ENCODE measurements at regions not wholly inside any gene's neighbourhood (a gene's known extent, or its start where the extent isn't known, plus 50 kb on each side); places are given as distances from the start of the nearest gene placed in this dataset.
"Not testable (repeated sequence)": the region's sequence is repeated elsewhere in the genome, so short reads cannot be mapped to it uniquely, and the experiment has no call there.

- not testable (repeated sequence) for H3K9ac ChIP-seq (ENCODE audit: low read length); H3K27me3 ChIP-seq (ENCODE audit: low read depth, low read length); H4K20me1 ChIP-seq (ENCODE audit: insufficient read depth, low read length); H3K4me2 ChIP-seq (ENCODE audit: low read length); H3K36me3 ChIP-seq (replicated peaks; ENCODE audit: low read depth, low read length); H3K79me2 ChIP-seq (ENCODE audit: low read length); H3K4me1 ChIP-seq (ENCODE audit: low read length); H3K27ac ChIP-seq (ENCODE audit: low read length); H3K9me3 ChIP-seq (ENCODE audit: insufficient read depth, low read length); H2AFZ ChIP-seq (ENCODE audit: low read depth, low read length); H3K4me3 ChIP-seq (ENCODE audit: low read length)
Measured at GRCh38 chr7:6986892-6987291, 160.8 kb upstream of the CCZ1B start.

DNA sequence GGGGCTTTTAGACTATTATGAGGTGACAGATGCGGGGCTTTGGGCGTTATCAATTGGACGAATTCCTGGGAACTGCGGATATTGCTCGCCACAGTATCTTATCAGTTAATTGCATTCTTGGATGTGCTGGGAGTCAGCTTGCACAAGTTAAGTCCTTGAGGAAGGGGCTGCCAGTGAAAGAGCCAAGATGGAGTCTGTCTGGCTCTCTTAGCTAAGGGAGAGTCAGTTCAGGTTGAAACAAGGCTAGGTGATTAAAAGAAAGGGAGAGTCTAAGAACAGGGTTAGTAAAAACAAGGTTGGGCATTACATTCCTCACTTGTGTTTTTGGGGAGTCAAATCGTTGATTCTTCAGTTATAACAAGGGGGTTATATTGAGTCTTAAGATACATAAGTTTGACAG is 162.5 kb upstream of the CCZ1B start:
- not testable (repeated sequence) for H3K4me1 ChIP-seq (ENCODE audit: low read length); H2AFZ ChIP-seq (ENCODE audit: low read depth, low read length); H4K20me1 ChIP-seq (ENCODE audit: insufficient read depth, low read length); H3K79me2 ChIP-seq (ENCODE audit: low read length); H3K36me3 ChIP-seq (replicated peaks; ENCODE audit: low read depth, low read length); H3K4me2 ChIP-seq (ENCODE audit: low read length); H3K27ac ChIP-seq (ENCODE audit: low read length); H3K9me3 ChIP-seq (ENCODE audit: insufficient read depth, low read length); H3K4me3 ChIP-seq (ENCODE audit: low read length); H3K27me3 ChIP-seq (ENCODE audit: low read depth, low read length); H3K9ac ChIP-seq (ENCODE audit: low read length)

DNA sequence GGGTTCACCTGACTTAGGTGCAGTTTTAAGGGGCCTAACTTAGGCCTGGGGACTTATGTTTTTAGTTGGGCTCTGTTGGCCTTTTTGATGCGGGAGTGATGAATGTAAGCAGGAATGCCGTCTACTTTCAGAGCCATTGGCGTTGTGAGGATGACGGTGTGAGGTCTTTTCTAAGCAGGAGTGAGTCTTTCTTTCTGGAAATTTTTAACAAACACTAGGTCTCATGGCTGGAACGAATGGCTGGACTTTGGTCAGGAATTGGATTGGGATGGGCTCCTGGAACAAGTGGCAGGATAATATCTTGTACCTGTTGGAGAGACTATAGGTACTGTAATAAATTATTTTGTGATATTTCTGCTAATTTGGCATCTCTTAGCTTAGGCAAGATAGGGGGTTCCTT is 163.9 kb upstream of the CCZ1B start:
- H3K4me2 ChIP-seq (ENCODE audit: low read length), result peak overlapping the region; percentile 79; the same call in 1 of the 2 replicates
- not testable (repeated sequence) for H3K27me3 ChIP-seq (ENCODE audit: low read depth, low read length); H3K27ac ChIP-seq (ENCODE audit: low read length); H3K36me3 ChIP-seq (replicated peaks; ENCODE audit: low read depth, low read length); H2AFZ ChIP-seq (ENCODE audit: low read depth, low read length); H3K9me3 ChIP-seq (ENCODE audit: insufficient read depth, low read length); H3K4me1 ChIP-seq (ENCODE audit: low read length); H3K4me3 ChIP-seq (ENCODE audit: low read length); H3K79me2 ChIP-seq (ENCODE audit: low read length); H4K20me1 ChIP-seq (ENCODE audit: insufficient read depth, low read length); H3K9ac ChIP-seq (ENCODE audit: low read length)

DNA sequence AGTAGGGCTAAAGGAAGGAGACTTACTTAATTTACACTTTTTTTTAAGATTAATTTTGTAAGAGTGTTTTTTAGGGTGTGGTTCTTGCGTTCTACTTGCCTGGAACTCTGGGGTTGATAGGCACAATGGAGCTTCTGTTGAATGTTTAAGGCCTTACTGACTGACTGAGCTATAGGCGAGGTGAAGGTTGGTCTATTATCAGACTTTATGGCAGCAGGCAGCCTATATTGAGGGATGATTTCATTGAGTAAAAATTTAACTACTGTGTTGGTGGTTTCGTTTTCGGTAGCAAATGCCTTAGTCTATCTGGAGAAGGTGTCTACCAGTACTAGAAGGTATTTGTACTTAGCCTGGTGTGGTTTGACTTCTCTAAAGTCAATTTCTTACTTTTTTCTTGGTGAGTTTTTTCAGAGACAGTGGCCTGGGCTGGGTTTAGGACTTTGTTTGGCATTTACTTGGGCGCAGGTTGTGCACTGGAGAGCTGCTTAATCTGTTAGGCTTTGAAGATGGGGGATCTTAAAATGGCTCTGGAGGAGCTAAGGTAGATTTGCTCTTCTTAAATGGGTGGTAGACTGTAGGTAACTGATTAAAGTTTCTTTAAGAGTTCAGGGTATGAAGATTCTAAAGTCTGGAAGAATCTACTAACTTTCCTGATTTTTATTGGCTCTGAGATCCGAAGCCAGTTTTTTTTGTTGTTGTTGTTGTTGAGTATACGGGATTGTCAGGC is 164.5 kb upstream of the CCZ1B start:
- Histone ChIP-seq H3K4me3 (ENCODE audit: low read length) (peak overlapping the region; percentile 69), H3K4me2 (ENCODE audit: low read length) (peak overlapping the region; percentile 79)
- H3K27ac ChIP-seq (ENCODE audit: low read length), result not testable (repeated sequence)

DNA sequence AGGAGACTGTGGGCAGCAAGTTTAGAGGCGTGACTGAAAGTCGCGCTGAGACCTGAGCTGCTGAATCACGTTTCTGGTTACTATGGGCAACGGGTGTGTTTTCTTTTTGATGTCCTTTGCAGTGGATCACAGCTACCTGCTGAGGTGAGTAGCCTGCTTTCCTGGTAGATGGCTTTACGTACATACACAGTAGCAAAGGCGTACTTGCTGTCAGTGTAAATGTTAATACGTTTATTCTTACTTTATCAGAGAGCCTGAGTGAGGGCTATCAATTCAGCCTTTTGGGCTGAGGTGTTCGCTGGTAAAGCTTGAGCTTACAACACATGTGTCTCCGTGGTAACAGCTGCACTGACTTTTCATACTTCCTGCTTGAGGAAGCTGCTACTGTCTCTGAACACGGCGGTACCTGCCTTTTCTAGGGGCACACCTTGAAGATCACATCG is 165.1 kb upstream of the CCZ1B start:
- not testable (repeated sequence) for H3K9me3 ChIP-seq (ENCODE audit: insufficient read depth, low read length); H3K27me3 ChIP-seq (ENCODE audit: low read depth, low read length); H4K20me1 ChIP-seq (ENCODE audit: insufficient read depth, low read length); H3K9ac ChIP-seq (ENCODE audit: low read length); H3K4me1 ChIP-seq (ENCODE audit: low read length); H3K36me3 ChIP-seq (replicated peaks; ENCODE audit: low read depth, low read length); H2AFZ ChIP-seq (ENCODE audit: low read depth, low read length); H3K27ac ChIP-seq (ENCODE audit: low read length); H3K79me2 ChIP-seq (ENCODE audit: low read length)
- peak overlapping the region; percentile 69 for H3K4me3 ChIP-seq (ENCODE audit: low read length)
- peak overlapping the region; percentile 79 for H3K4me2 ChIP-seq (ENCODE audit: low read length)

More for the DNA sequence above, 164.5 kb upstream of the CCZ1B start:
- not testable (repeated sequence) for H2AFZ ChIP-seq (ENCODE audit: low read depth, low read length); H3K36me3 ChIP-seq (replicated peaks; ENCODE audit: low read depth, low read length); H4K20me1 ChIP-seq (ENCODE audit: insufficient read depth, low read length); H3K9me3 ChIP-seq (ENCODE audit: insufficient read depth, low read length); H3K27me3 ChIP-seq (ENCODE audit: low read depth, low read length); H3K9ac ChIP-seq (ENCODE audit: low read length); H3K4me1 ChIP-seq (ENCODE audit: low read length); H3K79me2 ChIP-seq (ENCODE audit: low read length)

- H3K9me3 ChIP-seq (ENCODE audit: insufficient read depth, low read length); H2AFZ ChIP-seq (ENCODE audit: low read depth, low read length); H4K20me1 ChIP-seq (ENCODE audit: insufficient read depth, low read length); H3K9ac ChIP-seq (ENCODE audit: low read length); H3K79me2 ChIP-seq (ENCODE audit: low read length); H3K4me1 ChIP-seq (ENCODE audit: low read length); H3K27me3 ChIP-seq (ENCODE audit: low read depth, low read length); H3K27ac ChIP-seq (ENCODE audit: low read length); H3K36me3 ChIP-seq (replicated peaks; ENCODE audit: low read depth, low read length): not testable (repeated sequence)
- H3K4me2 ChIP-seq (ENCODE audit: low read length), result peak overlapping the region; percentile 79
- H3K4me3 ChIP-seq (ENCODE audit: low read length), result peak overlapping the region; percentile 69
Measured at GRCh38 chr7:6991686-6992085, 165.6 kb upstream of the CCZ1B start.

DNA sequence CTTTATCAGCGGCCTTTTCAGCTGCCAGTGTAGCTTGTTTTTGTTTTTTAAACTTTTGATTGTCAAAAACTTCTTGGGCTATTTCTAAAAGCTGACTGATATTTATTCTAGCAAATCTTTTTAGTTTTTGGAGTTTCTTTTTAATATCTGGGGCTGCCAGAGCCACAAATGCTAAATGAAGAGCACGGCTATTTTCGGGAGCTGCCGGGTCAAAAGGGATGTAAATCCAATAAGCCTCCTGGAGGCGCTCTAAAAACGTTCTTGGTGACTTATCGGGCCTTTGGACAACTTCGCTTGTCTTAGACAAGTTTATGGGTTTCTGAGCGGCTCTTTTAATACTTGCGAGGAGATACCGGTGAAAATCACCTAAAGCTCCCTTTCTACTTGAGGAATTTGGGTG is 166.1 kb upstream of the CCZ1B start:
- not testable (repeated sequence) for H3K27me3 ChIP-seq (ENCODE audit: low read depth, low read length)

GRCh38 chr7:6995026-6995425 is 169.0 kb upstream of the CCZ1B start:
- not testable (repeated sequence) for H3K27ac ChIP-seq (ENCODE audit: low read length); H2AFZ ChIP-seq (ENCODE audit: low read depth, low read length); H3K4me1 ChIP-seq (ENCODE audit: low read length); H3K9ac ChIP-seq (ENCODE audit: low read length); H3K4me3 ChIP-seq (ENCODE audit: low read length); H3K79me2 ChIP-seq (ENCODE audit: low read length); H3K4me2 ChIP-seq (ENCODE audit: low read length); H3K36me3 ChIP-seq (replicated peaks; ENCODE audit: low read depth, low read length); H3K27me3 ChIP-seq (ENCODE audit: low read depth, low read length); H3K9me3 ChIP-seq (ENCODE audit: insufficient read depth, low read length); H4K20me1 ChIP-seq (ENCODE audit: insufficient read depth, low read length)

More for the DNA sequence above, 166.1 kb upstream of the CCZ1B start:
- H3K27ac ChIP-seq (ENCODE audit: low read length); H2AFZ ChIP-seq (ENCODE audit: low read depth, low read length); H3K9ac ChIP-seq (ENCODE audit: low read length); H3K4me3 ChIP-seq (ENCODE audit: low read length); H3K36me3 ChIP-seq (replicated peaks; ENCODE audit: low read depth, low read length); H3K9me3 ChIP-seq (ENCODE audit: insufficient read depth, low read length); H3K4me2 ChIP-seq (ENCODE audit: low read length); H3K4me1 ChIP-seq (ENCODE audit: low read length); H3K79me2 ChIP-seq (ENCODE audit: low read length); H4K20me1 ChIP-seq (ENCODE audit: insufficient read depth, low read length): not testable (repeated sequence)

- not testable (repeated sequence) for H3K4me2 ChIP-seq (ENCODE audit: low read length); H2AFZ ChIP-seq (ENCODE audit: low read depth, low read length); H3K79me2 ChIP-seq (ENCODE audit: low read length); H3K36me3 ChIP-seq (replicated peaks; ENCODE audit: low read depth, low read length); H4K20me1 ChIP-seq (ENCODE audit: insufficient read depth, low read length); H3K27ac ChIP-seq (ENCODE audit: low read length); H3K4me1 ChIP-seq (ENCODE audit: low read length); H3K4me3 ChIP-seq (ENCODE audit: low read length); H3K27me3 ChIP-seq (ENCODE audit: low read depth, low read length); H3K9ac ChIP-seq (ENCODE audit: low read length); H3K9me3 ChIP-seq (ENCODE audit: insufficient read depth, low read length)
Measured at GRCh38 chr7:6995493-6996289, 169.6 kb upstream of the CCZ1B start.

Data from OCI-LY3 (cell line).